Tibial nerve (tissue), 4 donors: ENCODE measurements at regions not wholly inside any gene's neighbourhood (a gene's known extent, or its start where the extent isn't known, plus 50 kb on each side); places are given as distances from the start of the nearest gene placed in this dataset.

Experiments used
- CTCF ChIP-seq, 5 experiments: fragments of 200-600 bp in 3 of 5; fragments of 450-650 bp in 2 of 5; sonication (generic) in 3 of 5; IDR thresholded peaks; one replicate each; pipeline ENCODE4 v1.5.1; 2016 to 2019; ENCODE audit warnings: antibody characterized with exemption in 5 of 5, mild to moderate bottlenecking in 3 of 5, moderate library complexity in 2 of 5
- EP300 ChIP-seq, 2 donors: sonication (generic); formaldehyde crosslinking; IDR thresholded peaks; one replicate each; pipeline ENCODE4 v1.6.1; 2017; ENCODE audit warnings: antibody characterized with exemption in 2 of 2, mild to moderate bottlenecking in 1 of 2
- POLR2A ChIP-seq, 2 donors: fragments of 450-650 bp; IDR thresholded peaks; one replicate each; pipeline ENCODE4 v1.6.1; 2017; ENCODE audit warnings: antibody characterized with exemption in 2 of 2, mild to moderate bottlenecking in 2 of 2, moderate library complexity in 2 of 2

- no peak for TF ChIP-seq POLR2A (IDR thresholded peaks at IDR 0.05)
- no peak for TF ChIP-seq CTCF (IDR thresholded peaks at IDR 0.05)
- TF ChIP-seq EP300 (IDR thresholded peaks at IDR 0.05): no peak
Observed at GRCh38 chr2:78907089-78907488, 118.4 kb upstream of the REG3G start.
